ENCODE measurements at regions not wholly inside any gene's neighbourhood (a gene's known extent, or its start where the extent isn't known, plus 50 kb on each side); places are given as distances from the start of the nearest gene placed in this dataset.
"Not testable (repeated sequence)": the region's sequence is repeated elsewhere in the genome, so short reads cannot be mapped to it uniquely, and the experiment has no call there.

- DNase-seq (ENCODE audit: low read depth in 2 of 2) = peak; percentile 3 to 8
These were observed 587.7 kb downstream of the CPS1 start for GRCh38 chr2:211144078-211144477.

GRCh38 chr2:211144974-211145665, 588.7 kb downstream of the CPS1 start:
- DNase-seq (ENCODE audit: low read depth in 2 of 2) = no peak

DNA sequence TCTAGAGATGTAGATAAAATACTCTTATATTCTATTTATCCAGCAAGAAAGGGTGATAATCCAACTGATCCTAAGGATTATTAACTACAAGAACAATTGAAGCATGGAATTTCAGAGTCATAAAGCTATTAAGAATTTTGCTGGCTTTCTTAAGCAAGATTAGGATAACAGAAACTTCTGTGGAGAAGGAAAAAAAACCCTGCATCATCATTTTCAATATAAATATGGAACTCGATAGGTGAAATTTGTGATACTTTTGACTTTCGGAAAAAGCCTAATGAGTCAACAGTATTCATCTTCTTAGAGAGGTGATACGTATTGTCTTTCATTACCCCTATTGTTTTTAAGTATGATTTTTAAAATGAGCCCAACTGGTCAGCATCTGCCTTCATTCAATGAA, 593.3 kb downstream of the CPS1 start:
- DNase-seq (ENCODE audit: low read depth in 2 of 2) = no peak

DNA sequence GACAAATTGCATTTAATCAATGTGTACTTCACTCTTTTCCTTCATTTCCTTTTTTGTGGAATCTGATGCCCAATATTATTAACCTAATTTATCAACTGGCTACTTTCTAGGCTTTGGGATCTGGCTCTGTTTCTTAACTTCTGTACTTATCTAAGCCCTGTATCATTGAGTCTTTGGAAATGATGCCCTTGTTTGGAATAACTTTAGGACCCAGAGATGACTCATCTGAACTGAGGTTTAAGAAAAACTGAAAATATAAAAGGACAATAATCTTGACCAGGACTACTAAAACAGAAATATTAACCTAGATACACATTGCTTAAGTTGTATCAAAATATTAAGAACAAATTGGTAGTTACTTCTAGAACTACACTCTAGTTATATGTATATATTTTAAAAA, 600.8 kb downstream of the CPS1 start:
- no peak for DNase-seq (ENCODE audit: low read depth in 2 of 2)

GRCh38 chr2:211157856-211158463, 601.6 kb downstream of the CPS1 start:
- peak; percentile 9 to 13 for DNase-seq (ENCODE audit: low read depth in 2 of 2)

DNA sequence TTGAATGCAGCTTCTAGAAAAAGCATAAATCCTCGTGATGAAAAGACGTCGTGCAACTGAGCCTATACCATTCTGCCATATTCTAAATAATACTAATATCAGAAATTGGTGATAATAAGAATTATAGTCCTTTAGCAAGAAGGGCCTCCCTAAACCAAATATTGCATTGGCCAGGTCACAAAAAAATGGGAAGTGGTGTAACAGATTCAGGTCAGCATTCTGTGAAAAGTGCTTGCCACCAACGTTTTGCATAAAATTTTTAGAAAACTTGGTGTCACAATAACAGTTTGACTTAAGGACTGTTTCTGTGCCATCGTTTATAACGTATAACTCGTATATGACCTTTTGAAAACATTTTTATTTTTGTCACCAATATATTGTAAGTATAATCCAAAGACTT, 603.6 kb downstream of the CPS1 start:
- no peak for DNase-seq (ENCODE audit: low read depth in 2 of 2)

- no peak for DNase-seq (ENCODE audit: low read depth in 2 of 2)
These were observed 604.8 kb downstream of the CPS1 start for GRCh38 chr2:211161236-211161635.

DNA sequence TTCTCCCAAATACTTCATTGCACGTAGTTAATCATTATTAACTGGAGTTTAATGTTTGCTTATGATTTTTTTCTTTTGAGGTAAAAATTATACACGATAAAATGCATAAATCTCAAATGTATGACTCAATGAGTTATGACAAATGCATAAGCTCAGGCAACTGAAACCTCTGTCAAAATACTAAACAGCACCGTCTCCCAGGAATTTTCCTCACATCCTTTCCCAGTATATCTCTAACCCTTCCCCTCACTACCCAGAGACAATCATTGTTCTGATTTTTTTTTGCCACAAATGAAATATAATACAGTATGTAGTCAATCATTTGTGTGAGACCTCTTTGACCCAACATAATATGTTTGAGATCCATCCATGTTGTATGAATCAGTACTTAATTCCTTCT, 606.5 kb downstream of the CPS1 start:
- no peak for DNase-seq (ENCODE audit: low read depth in 2 of 2)

GRCh38 chr2:211170843-211171242, 614.4 kb downstream of the CPS1 start:
- no peak for DNase-seq (ENCODE audit: low read depth in 2 of 2)

DNA sequence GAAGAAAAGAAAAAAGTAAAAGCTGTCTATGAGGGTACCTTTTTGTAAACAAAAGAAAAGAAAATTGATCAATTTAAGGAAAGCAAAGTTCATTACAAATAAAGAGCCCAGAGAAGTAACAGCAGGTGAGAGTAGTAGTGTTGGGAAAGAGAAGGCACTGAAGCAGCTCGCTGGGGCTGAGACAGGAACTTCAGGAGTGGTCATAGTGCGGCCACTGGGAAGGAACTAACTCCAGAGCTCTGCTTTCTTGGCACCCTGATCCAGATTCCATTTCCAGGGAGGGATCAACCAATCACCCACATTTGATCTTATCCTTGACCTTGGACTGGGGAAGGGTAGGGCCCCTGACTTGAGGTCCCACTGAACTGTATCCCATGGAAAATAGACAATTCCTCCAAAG, 617.6 kb downstream of the CPS1 start:
- DNase-seq (ENCODE audit: low read depth in 2 of 2) = no peak

DNA sequence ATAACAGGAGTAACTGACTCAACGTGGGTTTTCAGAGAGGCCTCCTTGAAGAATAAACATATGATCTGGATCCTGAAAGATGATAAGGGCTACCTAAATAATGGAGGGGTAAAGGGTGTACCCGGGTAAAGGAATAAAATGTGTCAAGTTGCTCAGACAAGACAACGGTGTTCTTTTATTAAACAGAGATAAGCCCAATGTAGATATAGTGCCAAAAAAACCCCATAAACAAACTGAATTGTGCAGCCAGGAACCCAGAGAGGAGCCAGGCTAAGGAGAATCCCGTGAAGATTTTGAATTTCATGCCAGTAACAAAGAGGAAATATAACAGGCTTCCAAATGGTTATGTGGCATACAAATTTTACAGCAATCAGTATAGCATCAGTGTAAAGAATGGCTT, 618.2 kb downstream of the CPS1 start:
- no peak for DNase-seq (ENCODE audit: low read depth in 2 of 2)

GRCh38 chr2:211175956-211176355, 619.6 kb downstream of the CPS1 start:
- no peak for DNase-seq (ENCODE audit: low read depth in 2 of 2)

- no peak for DNase-seq (ENCODE audit: low read depth in 2 of 2)
These were observed 620.2 kb downstream of the CPS1 start for GRCh38 chr2:211176514-211177141.

DNA sequence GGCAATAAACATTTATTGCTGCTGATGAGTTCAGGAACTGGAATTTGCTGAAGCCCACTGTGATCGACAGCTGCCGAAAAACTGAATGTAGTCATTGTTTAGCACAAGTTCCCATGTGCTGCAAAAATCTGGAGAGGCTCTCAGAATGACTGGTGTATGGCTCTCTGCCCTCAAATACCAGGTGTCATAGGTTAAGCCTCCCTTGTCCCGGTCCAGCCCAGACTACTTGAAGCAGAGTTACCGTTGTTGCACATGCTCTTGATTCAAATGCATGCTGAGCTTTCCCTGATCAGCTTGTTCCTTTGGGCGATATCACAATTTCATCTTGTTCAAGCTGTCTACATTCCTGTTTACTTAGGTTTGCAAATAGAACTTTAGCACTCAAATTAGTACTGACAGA, 625.2 kb downstream of the CPS1 start:
- DNase-seq (ENCODE audit: low read depth in 2 of 2) = no peak

DNA sequence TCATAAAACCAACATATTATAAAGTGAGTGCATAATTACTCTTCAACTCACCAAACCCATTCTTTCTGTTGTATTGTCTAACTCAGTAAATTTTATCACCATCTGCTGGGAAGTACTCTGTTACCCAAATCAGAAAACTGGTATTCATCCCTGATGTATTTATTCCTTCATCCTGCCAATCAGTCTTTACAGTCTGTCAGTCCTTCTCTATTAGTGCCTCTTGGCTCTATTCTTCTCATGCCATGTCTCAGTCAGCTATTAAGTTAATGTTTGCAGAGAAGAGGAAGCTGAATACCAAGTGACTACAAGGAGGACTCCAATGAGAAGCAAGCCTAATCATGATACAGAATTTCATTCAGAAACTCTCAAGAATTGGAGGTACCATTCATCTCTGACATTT, 631.2 kb downstream of the CPS1 start:
- DNase-seq (ENCODE audit: low read depth in 2 of 2) = no peak

DNA sequence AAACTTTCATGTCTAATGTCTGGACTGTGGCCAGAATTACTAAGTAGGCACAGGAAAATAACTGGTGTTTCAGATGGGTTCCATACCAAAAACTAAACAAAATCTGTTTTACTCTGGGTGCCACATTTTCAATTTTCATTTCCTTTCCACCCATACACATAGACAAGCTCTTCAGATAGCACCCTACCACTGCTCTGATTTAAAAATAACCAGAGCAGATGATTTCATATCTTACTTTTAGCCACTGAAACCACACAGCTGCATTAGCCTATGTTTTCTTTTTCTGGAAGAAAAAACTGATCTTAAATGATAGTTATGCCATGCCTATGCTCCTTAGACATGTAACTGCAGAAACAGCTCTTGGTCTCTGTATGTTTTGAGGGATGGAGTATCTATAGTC, 647.6 kb downstream of the CPS1 start:
- no peak for DNase-seq (ENCODE audit: low read depth in 2 of 2)

- no peak for DNase-seq (ENCODE audit: low read depth in 2 of 2)
These were observed 648.1 kb downstream of the CPS1 start for GRCh38 chr2:211204456-211204855.

DNA sequence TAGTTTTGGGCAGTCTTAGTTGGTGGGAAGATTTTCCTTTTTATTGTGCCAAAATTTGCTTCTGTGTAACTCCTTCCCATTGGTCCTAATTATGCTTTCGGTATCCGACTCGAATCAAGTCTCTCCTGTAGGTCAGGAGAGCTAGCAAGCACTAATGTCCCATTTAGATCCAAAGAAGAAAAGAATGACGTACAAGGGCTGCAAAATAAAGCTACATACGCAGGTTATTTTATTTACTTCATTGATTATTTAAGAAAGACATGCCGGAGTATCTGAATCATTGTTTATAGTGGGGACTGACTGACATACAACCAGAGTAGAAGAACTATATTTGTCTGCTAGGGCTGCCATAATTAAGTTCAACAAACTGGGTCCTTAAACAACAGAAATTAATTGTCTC, 648.5 kb downstream of the CPS1 start:
- DNase-seq (ENCODE audit: low read depth in 2 of 2) = no peak

GRCh38 chr2:211205358-211205757, 649.0 kb downstream of the CPS1 start:
- no peak for DNase-seq (ENCODE audit: low read depth in 2 of 2)

DNA sequence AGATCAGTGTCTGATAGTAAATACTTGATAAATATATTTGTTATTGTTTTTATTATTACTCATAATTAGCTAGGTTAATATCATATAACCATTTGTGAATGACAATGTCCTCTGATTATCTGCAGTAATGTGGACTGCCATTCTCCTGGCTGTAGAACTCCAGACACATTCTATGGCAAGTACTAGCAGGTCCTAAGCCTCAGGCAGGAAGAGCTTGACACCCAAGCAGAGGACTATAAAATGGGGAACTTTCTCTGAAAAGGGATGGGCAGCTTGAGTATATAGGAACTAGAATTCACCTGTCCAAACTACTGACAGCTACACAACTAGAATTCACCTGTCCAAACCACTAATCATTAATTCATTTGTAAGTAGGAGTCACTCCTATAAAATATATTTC, 649.4 kb downstream of the CPS1 start:
- DNase-seq (ENCODE audit: low read depth in 2 of 2) = no peak

DNA sequence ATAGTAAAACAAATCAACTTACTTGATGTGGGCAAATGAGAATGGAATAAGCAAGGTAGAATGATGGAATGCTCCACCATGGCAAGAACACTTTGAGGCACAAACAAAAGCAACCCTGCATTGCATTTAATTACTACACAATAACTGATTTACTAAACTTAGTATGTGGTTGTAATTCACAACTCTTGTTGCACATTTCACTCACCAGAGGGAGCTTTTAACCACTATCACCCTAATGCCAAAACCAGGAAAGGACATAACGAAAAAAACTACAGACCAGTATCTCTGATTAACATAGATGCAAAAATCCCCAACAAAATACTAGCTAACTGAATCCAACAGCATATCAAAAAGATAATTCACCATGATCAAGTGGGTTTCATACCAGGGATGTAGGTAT, 659.8 kb downstream of the CPS1 start:
- DNase-seq (ENCODE audit: low read depth in 2 of 2) = no peak

DNA sequence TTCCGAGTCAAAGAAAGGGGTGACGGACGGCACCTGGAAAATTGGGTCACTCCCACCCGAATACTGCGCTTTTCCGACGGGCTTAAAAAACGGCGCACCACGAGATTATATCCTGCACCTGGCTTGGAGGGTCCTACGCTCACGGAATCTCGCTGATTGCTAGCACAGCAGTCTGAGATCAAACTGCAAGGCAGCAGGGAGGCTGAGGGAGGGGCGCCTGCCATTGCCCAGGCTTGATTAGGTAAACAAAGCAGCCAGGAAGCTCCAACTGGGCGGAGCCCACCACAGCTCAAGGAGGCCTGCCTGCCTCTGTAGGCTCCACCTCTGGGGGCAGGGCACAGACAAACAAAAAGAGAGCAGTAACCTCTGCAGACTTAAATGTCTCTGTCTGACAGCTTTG, 663.1 kb downstream of the CPS1 start:
- DNase-seq (ENCODE audit: low read depth in 2 of 2) = not testable (repeated sequence)

- DNase-seq (ENCODE audit: low read depth in 2 of 2) = no peak
These were observed 669.4 kb downstream of the CPS1 start for GRCh38 chr2:211225784-211226183.

All from fibroblast of skin of left quadriceps (primary cell).